NCI-H2029 (cell line): ENCODE measurements at regions not wholly inside any gene's neighbourhood (a gene's known extent, or its start where the extent isn't known, plus 50 kb on each side); places are given as distances from the start of the nearest gene placed in this dataset.

Experiments
- DNase-seq: peaks from one replicate; lab custom pipeline; 2025; lab: John Stamatoyannopoulos, UW

DNA sequence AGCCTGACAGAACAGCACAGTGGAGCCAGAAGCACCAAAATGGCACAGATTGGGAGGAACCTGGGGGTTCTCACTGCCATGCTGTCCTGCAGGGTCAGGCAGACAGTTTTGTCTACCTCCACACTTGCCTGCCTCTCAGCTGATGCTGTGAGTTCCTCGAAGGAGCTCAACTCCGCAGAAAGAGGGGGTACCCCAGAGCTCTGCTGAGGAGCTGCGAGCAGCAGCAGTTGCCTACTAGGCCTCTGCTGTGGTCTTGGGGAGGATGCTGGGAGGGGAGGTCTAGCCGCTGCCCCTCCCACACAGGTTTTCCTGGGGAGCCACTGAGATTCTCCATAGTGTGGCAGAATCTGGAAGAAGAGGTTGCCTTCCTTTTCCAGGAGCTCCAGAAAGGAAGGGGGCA is 192.5 kb downstream of the FOXD2 start:
- no peak for DNase-seq

DNA sequence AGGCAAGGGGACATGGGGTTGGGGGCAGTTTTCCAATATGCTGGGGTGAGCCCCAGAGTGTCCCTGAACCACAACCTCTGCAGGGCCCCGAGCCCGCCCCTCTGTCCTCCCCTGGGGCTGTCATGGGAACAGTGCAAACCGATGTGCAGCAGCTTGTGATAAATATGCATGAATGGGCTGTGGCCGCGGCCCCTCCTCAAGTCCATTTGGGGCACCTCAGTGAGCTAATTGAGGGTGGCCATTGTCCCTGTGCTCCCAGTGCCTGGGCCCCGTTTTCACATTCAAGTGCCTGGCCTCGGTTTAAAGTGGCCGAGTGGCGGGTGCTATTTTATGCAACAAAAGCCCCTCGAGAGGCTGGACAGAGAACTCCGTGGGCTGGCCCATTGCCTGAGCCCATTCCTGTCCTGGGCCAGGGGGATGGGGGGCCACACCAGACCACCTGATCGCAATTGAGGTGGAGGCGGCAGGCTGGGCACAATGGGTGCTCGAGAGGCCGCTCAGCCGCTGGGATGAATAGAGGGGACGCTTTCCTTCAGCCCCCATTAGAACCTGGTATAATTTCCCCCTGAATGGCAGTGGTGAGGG is 193.7 kb downstream of the FOXD2 start:
- DNase-seq: no peak

DNA sequence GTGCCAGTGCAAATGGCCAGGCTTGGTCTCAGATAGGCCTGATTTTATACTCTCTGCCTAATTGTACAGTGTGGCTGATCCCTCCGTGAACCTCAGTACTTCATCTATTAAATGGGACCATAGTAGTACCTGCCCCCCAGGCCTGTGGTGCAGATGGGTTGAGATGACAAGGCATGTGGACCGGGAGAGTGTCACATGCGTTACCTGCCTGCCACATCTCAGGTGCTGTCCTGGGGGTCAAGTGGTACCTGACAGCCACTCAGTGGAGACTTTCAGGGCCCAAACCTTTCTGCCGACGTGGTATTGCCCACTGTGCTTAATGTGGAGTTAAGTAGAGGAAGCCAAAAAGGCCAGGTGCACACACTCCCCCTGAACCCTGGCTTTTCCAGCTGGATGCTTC is 197.3 kb downstream of the FOXD2 start:
- no peak for DNase-seq

DNA sequence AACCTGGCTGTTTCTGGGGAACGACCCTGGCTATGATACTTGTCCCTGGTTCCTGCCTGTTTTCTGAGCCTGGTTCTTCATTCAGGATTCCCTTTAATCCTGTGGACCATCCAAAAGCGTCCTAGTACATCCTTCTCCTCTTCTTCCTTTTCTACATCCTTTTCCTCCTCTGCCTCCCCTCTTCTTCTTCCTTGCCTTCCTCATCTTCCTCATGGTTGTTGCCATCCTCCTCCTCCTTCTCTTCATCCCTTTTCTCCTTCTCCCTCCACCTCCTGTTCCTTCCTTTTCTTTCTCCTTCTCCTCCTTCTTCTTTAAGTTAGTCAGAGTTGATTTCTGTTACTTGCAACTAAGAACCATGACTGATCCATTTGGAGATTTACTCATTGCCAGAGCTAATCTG is 197.8 kb downstream of the FOXD2 start:
- DNase-seq: no peak

DNA sequence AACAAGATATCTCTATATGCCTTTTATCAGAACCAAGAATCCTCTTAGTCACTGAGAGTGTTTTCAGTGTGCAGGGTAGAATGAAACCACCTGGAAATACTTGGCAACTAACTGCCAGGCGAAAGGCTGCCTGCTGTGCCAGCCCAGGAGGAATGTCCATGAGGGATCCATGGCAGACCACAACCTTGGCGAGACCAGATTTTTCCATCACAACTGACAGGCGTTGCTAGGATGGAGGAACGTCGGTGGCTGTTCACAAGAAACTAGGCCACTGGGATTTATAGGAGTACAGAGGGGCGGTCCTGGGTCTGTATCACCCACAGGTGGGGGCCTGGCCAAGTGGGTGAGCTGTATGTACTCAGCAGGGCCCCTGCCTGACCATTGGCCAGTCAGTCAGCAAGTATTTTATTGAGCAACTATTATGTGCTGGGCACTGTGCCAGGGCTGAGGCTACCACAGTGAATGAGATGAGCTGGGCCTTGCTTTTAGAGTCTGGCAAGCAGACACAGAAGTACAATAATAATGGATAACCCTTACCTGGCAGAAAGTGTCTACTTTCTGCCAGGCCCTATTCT is 199.4 kb downstream of the FOXD2 start:
- no peak for DNase-seq

DNA sequence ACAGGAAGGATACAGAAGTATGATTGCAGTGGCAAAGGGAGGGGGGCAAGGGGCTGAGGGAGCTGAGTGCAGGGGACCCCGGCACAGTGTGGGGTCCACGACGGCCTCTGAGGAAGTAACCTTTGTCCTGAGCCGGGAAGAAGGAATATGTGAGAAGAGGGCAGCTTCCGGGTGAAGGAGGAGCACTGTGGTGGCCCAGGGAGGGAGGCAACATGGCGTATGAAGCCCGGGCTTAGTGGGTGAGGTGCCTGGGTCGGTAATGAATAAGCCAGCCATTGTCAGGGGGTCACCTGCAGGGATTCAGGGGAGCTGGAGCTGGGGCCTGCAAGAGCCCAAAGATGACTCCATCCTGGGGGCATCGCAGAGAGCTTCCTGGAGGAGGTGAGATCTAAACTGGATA is 200.4 kb downstream of the FOXD2 start:
- no peak for DNase-seq

DNA sequence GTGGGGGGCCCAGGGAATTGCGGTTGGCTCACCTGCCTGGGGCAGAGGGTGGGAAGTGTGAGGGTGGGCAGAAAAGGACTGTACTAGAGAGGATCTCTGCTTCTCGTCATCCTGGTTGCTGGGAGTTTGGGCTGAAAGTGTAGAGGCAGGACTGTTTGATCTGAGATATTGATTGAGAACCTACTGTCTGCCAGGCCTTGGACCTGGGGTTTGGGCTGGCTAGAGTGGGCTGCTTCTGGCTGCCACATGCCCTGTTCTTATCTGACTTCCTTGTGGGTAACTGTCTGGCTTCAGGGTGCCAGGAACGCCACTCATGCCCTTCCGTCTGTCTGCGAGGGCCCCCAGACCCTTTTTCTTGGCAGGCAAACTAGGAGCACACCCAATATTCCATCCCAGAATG is 200.9 kb downstream of the FOXD2 start:
- DNase-seq: no peak

DNA sequence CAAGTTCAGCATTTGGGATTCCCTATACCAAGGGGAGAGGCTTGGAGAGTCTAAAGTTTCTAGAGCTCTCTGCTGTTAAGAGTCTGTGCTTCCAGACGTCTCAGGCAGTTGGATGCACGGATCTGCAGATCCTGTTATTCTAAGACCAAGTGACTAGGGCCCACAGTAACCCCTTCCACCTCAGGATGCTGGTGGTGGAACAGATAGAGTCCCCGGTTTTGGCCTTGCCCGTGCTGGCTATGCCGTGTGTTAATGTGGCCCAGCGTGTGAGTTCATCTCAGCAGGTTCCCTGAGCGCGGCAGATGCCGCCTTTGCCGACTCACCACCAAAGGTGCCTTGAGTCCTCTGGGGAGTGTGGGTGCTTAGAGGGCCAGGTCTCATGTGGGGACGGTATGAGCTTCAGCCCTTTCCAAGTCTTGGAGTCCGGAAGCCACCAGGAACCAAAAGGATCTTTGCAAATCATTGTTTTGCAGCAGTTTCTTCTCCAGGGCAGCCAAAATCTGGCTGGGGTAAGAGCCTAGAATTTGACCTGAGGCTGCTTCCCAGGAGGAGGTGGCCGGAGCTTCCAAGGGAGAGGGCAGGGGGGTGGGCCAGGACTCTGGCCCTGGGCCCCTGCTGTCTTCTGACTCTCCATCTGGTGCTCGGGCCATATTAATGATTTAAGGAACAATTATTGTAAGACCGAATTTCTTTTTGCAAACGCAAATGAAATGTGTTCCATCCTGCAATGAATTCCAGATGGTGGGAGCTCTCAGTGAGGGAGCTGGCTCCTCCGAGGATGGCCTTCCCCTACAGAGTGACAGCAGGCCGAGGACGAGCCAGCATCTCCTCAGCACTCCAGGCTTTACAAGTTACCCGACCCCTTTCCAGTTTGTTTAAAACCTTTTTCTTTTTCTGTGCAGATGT is 205.7 kb downstream of the FOXD2 start:
- DNase-seq: no peak

DNA sequence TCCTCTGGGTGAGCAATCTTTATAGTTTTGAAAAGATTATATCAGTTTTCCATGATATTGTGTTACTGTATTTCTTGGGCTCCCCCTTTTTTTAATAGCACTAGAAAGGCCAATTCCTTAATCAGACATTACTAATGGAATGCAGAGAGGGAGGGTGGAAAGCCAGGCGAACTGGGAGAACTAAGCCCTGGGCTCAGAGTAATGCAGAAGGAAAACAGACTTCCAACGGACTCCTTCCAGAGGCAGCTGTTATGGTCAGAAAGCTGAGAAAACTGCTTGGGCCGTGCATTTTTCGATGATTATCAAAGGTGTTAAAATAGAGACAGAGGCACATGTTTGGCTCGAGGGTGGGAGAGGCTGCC is 206.3 kb downstream of the FOXD2 start:
- DNase-seq: no peak

DNA sequence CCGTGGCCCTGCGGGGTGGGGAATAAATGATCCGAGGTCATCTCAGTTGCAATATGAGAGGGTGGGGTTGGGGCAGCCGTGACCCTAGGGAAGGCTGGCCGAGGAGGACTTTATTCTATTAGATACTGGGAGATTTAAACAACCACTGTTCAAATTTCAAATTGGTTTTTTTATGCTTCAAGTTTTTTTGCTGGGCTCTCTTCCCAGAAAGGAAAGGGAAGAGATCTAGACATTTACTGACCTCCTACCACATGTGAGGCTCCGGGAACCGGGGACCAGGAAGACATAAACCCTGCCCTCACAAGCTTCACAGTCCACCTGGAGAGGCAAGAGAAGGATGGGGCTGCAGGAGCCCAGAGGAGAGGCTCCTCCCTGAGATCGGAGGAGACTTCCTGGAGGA is 207.3 kb downstream of the FOXD2 start:
- DNase-seq: no peak

DNA sequence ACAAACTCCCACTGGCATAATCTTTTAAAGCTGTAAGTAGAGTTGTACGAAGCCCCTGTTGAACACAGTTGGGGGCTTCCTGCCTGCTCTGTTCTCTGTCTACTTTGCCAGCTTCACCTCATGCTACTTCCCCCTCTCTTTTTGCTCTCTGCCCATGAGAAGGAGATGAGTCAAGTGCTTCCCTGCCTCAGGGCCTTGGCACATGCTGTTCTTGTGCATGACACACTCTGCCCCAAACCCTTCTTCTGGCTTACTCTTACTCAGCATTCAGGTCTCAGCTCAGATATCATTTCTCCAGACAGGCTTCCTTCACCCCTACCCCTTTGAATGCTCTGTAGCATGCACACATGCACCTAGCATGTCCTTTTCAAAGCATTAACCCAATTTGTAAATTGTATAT is 208.8 kb downstream of the FOXD2 start:
- DNase-seq: no peak

DNA sequence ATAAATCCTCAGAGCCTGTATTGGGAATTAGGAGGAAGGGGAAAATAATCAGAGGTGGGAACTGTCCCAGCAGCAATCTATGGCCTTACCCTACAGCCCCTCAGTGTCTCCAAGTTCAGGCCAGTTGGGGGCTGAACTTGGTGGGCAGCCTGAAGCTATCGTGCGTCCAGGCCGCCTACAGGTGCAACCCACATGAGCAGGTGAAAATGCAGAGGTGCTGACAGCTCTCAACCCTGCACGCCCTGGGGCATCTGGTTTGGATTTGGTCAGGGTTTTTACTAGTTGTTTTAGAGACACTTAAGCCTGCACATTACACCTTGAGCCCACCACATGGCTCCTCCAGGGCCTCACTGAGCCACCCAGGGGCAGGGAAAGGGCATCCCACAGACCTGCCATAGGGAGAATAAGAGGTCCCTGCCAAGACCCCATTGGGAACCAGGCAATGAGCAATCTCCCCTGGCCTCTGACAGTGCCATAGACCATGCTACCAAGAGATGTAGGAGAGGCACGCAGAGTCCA is 209.5 kb downstream of the FOXD2 start:
- no peak for DNase-seq

DNA sequence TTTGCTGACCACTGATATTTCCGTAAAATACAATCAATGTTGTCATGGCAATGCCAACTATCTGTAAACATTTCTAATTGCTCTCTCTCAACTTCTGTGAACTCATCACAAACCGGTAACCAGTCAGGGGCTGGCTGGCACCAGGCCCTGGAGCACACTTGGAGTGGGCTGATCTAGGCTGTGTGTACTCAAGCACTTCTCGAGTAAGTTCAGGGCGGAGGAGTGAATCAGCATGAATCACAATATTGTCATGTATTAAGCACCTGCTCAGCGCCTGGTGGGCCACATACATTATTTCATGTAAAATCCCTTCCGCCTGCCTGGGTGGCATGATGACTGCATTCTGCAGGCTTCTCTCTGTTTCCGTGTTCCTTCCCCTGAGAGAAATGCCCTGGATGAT is 212.4 kb downstream of the FOXD2 start:
- peak; percentile 99 for DNase-seq

DNA sequence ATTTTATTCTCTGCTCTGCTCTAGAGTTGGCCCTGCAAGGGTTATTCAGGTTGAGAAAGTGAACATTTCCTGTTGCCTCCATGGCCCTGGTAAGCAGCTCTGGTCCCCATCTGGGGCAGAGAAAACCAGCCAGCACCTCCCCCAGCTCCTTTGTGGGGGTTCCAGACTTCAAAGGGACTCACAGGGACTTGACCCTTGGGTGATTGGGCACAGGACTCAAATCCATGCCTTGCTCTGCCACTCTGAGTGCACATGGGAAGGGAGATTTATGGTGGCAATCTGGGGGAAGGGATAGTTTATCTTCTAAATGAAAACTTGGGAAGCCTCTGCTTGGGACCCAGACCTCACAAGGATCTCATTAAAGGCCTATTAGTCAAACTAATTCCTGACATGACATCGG is 212.8 kb downstream of the FOXD2 start:
- DNase-seq: no peak

DNA sequence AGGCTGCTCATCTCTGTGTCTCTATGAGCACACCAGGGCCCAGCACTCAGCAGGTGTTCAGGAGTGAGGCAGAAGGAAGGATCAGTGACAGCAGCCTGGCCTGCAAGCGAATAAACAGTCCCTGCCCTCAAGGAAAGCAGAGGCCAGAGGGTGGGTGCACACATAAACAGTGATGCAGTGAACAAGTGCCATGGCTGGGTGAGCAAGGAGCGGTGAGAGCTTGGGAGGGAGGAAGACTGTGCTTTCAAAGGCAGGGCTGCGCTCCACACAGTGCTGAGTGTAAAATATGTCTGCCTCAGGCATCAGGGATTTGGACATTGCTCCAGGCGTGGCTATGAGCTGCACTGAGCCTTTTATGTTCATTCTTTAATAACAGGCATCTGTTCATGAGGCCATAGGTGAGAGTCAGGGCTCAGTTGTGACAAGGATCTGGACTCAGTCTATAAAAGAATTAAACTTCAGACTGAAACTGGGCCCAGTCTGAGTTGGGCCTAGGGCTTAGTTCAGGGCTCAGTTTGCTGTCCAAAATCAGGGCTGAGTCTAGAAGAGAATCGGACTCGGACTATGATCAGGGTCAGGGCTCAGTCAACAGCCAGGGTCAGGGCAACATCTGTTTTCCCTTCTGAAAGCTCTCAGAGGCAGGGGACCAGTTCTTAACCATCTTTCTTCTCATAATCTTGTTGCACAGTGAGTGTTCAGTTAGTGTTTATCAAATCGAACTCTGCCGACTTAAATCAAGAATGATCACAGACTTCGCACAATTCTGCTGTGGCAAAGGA is 213.7 kb downstream of the FOXD2 start:
- peak; percentile 52 for DNase-seq

DNA sequence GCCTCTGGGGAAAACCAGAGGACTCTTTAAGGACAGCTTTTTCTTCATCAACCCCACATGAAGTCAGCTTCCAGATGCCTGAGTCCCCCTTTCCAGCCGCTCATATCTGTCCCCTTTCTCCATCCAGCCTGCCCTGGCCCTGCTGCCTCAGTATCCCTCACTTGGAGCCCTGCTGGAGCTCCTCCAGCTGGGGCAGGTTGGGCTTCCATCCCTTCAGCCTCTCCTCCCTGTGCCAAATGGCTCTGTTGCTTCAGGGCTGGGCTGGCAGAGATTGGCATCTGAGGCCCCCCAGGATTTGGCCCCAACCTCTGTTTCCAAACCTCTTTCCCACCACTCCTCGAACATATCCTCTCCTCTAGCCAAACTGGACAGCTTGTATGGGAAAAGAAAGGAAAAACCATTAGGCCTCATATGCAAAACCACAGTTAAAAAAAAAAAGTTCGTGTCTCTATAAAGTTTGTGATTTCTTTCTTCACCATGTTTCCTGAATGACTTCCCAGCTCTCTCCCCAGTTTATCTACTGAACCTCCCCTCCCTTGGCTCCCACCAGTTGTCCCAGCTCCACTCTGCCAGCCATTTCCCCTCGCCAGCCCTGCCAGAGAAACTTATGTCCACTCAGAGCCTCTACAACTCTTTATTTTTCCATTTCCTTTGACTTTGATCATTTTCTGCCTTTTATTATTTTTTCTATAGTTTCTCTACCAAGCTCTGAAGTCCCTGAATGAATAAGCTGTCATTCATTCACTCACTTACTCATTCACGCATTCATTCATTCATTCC is 217.9 kb downstream of the FOXD2 start:
- DNase-seq: no peak

DNA sequence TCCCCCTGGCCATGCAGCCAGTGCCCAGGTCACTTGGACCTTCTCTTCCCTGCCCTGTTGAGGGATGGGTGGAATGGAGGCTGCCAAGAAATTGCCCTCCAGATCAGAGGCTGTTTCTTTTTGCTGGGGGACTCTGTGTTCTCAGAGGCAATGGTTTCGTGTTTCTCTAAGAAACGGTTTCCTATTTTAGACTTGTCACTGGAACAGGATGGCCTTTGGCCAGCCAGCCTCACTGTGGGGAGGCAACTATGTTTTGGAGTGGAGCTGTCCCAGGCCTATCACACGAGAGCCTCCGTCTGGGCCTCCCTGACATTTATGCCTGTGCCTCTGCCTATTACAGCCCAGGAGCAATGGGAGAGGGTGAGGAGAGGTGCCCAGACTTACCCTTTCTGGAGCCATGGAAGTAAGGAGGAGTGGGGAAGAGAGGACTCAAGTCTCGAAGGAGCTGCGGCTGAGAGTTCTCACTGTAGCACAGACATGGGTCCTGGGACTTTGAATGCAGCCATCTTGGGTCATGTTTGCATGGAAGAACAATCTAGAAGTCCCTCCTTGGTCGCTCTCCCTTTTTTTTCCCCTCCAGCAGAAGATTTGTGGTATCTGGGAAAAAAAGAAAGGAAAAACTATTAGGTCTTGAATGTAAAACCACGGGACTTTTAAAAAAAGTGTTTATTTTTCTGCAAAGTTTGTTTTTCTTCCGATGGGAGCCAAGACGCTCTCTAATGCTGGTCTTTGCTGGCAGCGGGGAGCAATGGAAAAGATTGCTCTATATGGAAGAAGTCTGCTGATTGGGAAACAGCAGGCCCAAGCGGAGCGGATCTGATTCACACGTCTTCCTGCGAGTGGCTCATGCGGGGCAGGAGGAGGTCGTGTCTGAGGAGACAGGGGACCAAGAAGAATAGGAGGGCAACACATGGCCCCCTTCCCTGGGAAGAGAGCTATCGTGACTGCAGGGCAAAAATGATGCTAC is 219.2 kb downstream of the FOXD2 start:
- no peak for DNase-seq

DNA sequence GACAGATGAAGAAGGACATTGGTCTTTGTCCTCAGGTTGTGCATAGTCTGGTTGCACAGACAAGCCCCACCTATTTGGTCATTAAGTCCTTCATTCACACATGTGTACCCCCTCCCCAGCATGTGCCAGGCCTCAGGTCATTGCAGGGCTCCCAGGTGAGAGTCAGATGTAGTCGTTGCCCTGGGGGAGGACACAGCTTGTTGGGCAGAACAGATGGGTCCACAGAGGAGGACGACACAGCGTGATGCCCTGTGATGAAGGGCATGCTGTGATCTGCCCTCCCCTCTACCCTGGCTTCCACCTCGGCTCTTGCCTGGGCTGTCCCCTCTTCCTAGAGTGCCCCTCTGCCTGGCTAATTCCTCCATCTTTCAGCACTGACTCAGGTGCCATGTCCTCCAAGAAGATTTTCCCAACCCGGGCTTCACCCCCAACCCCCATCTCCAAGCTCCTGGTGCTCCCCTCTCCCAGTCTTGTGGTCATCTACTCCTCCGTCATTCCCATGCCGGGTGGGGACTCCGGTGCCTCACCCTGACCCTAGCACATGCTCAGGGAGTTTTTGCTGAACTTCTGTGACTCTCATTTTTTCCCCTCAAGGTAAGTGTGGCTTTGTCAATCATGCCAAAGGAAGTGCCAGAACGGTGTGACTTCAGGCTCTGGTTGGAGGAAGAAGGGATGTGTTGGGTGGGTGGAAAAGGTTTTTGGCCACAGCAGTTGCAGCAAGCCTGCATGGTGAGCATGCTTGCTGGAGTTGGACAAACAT is 220.5 kb downstream of the FOXD2 start:
- DNase-seq: no peak

DNA sequence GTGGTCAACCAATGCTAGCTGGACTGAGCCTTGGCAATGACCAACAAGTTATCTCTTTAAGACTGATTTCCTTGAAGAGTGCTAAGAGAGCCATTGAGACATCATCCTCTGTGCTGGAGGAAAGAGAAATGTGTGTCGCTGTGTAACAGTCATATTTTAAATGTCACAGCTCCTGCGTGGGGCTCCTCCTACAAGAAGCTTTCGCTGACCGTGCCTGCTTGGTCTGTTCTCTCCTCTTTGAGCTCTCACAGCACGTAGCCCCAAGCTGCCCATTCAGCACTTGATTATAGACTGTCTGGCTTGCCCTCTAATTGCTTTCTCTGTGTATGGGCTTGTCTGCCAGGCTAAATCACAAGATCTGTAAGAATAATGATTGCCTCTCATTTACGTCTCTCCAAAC is 221.3 kb downstream of the FOXD2 start:
- DNase-seq: no peak

DNA sequence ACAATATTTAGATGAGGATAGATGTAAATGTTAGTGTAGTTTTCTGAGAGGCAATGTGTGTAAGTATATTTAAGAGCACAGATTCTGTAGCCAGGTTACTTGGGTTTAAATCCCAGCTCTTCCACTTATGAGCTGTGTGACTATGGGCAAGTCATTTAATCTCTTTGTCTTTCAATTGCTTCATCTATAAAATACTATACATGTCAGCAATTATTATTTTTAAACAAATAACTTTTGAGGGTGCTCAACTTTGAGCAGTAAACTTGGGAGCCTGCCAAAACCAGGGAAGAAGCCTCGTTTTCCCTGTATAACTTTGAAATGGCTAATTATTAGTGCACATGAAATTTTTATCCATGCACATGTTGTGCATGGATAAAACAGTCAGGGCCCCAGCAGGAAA is 222.8 kb downstream of the FOXD2 start:
- DNase-seq: no peak
